DND-41 (cell line): ENCODE measurements at regions not wholly inside any gene's neighbourhood (a gene's known extent, or its start where the extent isn't known, plus 50 kb on each side); places are given as distances from the start of the nearest gene placed in this dataset.

Experiments
- ATAC-seq: fragments of 200-7000 bp; cut with Tn5 transposase; 3 replicates; pipeline ENCODE4 v1.9.1; 2021; ENCODE audit warnings: low read depth; ENCODE audit not compliant: insufficient read depth
- DNase-seq: peaks from one replicate; pipeline ENCODE4 v3.0.0-alpha.2; 2020
- H2AFZ ChIP-seq: 2 replicates; pipeline ENCODE4 v1.6.0; 2012; ENCODE audit warnings: low read depth, low read length
- H3K27ac ChIP-seq: 2 replicates; pipeline ENCODE4 v1.5.1; 2012; ENCODE audit warnings: low read length, inconsistent platforms
- H3K27me3 ChIP-seq: fragments of 200-600 bp; sonication (generic); 2 replicates; pipeline ENCODE4 v1.6.0; 2012; ENCODE audit warnings: low read length, mild to moderate bottlenecking, inconsistent platforms; ENCODE audit not compliant: insufficient read depth, poor library complexity
- H3K36me3 ChIP-seq: 2 replicates; pipeline ENCODE4 v1.5.1; 2012; ENCODE audit warnings: low read length, inconsistent platforms; ENCODE audit not compliant: insufficient read depth
- H3K4me1 ChIP-seq: 2 replicates; pipeline ENCODE4 v1.5.1; 2012; ENCODE audit warnings: mild to moderate bottlenecking, low read length; ENCODE audit not compliant: insufficient read depth
- H3K4me2 ChIP-seq: 2 replicates; pipeline ENCODE4 v1.6.0; 2012; ENCODE audit warnings: mild to moderate bottlenecking, moderate library complexity, low read length, inconsistent platforms; ENCODE audit not compliant: insufficient read depth
- H3K4me3 ChIP-seq, 2 experiments: fragments of 200-600 bp in 1 of 2; shearing (Covaris generic) in 1 of 2; 2 replicates each; pipeline ENCODE4 v1.5.1; 2012 to 2016; ENCODE audit warnings: inconsistent platforms in 2 of 2, low read length in 2 of 2, mild to moderate bottlenecking in 2 of 2, low read depth in 1 of 2, moderate library complexity in 1 of 2
- H3K79me2 ChIP-seq: 2 replicates; pipeline ENCODE4 v1.6.0; 2012; ENCODE audit warnings: low read length, inconsistent platforms; ENCODE audit not compliant: insufficient read depth
- H3K9ac ChIP-seq: 2 replicates; pipeline ENCODE4 v1.6.0; 2012; ENCODE audit warnings: low read depth, mild to moderate bottlenecking, inconsistent platforms, low read length, moderate library complexity
- H3K9me3 ChIP-seq: 2 replicates; pipeline ENCODE4 v1.5.1; 2012; ENCODE audit warnings: low read length, moderate library complexity, mild to moderate bottlenecking, inconsistent platforms; ENCODE audit not compliant: insufficient read depth, severe bottlenecking
- H4K20me1 ChIP-seq: 2 replicates; pipeline ENCODE4 v1.6.0; 2012; ENCODE audit warnings: low read length; ENCODE audit not compliant: insufficient read depth
- EZH2 ChIP-seq: IDR thresholded peaks from 3 replicates; pipeline ENCODE4 v1.6.1; 2012; ENCODE audit warnings: borderline replicate concordance, low read depth, mild to moderate bottlenecking, moderate library complexity, low read length, inconsistent platforms; ENCODE audit not compliant: severe bottlenecking
- TF ChIP-seq, protein P1 (sequence below): IDR thresholded peaks from 2 replicates; pipeline ENCODE4 v1.5.1; 2012; ENCODE audit warnings: borderline replicate concordance, low read length, moderate library complexity, mild to moderate bottlenecking; ENCODE audit not compliant: poor library complexity, severe bottlenecking; ENCODE audit errors: extremely low read depth

DNA sequence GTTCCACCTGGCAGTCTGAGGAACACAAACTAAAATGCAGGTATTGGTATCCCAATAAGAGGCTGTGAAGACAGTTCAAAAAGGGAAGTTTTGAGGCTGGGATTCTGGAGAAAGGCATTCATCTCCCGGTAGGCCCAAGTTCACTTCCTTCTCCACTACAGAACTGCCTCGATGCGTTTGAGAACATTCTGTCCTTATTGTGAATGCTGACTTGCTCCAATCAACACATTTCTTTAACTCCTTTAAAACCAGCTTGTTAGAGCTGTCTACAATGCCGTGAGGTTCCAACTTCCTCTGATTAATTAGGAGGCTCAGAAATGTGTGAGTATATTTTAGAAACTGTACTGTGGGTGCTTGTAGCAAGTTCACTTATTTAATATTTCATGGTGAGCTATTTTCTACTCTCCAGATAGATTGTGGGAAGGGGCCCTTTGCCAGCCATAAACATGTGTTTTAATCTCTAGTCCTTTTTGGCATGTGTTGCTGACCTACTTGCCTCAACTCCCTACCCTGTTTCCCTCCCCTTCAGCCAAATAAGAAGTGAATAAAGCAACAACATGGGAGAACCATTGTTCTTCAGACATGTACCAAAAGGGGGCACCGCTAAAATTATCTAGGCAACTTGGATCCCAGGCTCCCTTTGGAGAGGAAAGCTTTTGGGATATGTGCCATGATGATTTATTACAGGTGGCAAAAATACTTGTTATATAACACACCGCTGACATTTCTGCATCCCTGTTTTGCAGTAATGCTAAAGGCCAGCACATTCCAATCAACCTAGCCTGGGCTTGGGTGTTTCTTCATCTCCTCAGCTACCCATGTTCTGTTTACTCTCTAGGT is 245.6 kb downstream of the BLID start:
- no peaks in the 10 kb centered on the region for H3K4me1 ChIP-seq
- DNase-seq (no peak), ATAC-seq (no peak)
- no peak overlapping the region for H2AFZ ChIP-seq
- H3K27me3 ChIP-seq, result no peaks in the 10 kb centered on the region
- no peak overlapping the region for H3K27ac ChIP-seq
- no peak for TF ChIP-seq EZH2
- TF ChIP-seq, protein P1, sequence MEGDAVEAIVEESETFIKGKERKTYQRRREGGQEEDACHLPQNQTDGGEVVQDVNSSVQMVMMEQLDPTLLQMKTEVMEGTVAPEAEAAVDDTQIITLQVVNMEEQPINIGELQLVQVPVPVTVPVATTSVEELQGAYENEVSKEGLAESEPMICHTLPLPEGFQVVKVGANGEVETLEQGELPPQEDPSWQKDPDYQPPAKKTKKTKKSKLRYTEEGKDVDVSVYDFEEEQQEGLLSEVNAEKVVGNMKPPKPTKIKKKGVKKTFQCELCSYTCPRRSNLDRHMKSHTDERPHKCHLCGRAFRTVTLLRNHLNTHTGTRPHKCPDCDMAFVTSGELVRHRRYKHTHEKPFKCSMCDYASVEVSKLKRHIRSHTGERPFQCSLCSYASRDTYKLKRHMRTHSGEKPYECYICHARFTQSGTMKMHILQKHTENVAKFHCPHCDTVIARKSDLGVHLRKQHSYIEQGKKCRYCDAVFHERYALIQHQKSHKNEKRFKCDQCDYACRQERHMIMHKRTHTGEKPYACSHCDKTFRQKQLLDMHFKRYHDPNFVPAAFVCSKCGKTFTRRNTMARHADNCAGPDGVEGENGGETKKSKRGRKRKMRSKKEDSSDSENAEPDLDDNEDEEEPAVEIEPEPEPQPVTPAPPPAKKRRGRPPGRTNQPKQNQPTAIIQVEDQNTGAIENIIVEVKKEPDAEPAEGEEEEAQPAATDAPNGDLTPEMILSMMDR, result no peak
- H3K36me3 ChIP-seq, result no peaks in the 10 kb centered on the region
- no peaks in the 10 kb centered on the region for H4K20me1 ChIP-seq
- H3K9ac ChIP-seq, result no peak overlapping the region
- no peaks in the 10 kb centered on the region for H3K9me3 ChIP-seq
- H3K4me2 ChIP-seq, result no peak overlapping the region
- H3K4me3 ChIP-seq, result no peak overlapping the region
- no peaks in the 10 kb centered on the region for H3K79me2 ChIP-seq

DNA sequence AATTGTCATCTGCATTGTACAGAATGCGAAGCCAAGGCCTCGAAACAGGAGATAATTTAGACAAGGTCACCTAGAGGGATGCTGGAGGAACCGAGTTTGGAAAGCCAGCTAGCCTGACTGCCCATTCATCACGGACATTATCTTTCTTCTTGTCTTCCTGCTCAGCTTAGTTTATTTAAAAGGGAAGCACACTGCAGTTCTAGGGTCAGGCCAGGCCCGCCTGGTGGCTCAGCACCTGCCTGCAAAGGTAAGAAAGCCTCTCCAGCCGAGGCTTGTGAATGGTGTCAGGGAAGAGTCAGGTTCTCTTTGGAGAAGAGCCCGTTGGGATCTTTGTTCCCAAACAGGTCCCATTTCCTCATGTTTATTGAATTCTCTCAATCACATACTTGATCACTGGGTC is 246.5 kb downstream of the BLID start:
- H3K9ac ChIP-seq, result no peak overlapping the region
- H3K4me2 ChIP-seq, result no peak overlapping the region
- no peak overlapping the region for H3K4me3 ChIP-seq
- no peaks in the 10 kb centered on the region for H3K79me2 ChIP-seq
- no peak overlapping the region for H3K27ac ChIP-seq
- no peak for DNase-seq
- no peaks in the 10 kb centered on the region for H3K9me3 ChIP-seq
- no peaks in the 10 kb centered on the region for H3K36me3 ChIP-seq
- TF ChIP-seq, protein P1, result no peak
- no peak for TF ChIP-seq EZH2
- no peaks in the 10 kb centered on the region for H4K20me1 ChIP-seq
- H3K4me1 ChIP-seq, result no peaks in the 10 kb centered on the region
- H3K27me3 ChIP-seq, result no peaks in the 10 kb centered on the region
- no peak for ATAC-seq
- no peak overlapping the region for H2AFZ ChIP-seq

DNA sequence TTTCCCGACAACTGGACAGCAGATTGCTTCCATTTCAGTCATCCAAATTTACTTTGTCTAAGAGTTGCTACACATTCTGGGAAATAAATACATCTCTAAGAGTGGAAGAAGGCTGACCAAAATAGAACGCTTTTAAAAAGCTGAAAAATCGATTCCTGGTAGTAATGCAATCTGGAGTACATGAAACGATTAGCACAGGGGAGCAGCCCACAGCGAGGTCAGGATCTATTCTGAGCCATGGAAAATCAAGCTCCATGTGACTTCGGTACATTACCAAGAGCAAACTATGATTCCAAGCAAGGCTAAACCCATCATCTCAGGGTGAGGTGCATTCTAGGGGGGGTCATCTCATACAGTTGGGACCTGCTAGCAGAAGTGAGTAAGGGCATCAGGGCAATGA is 249.3 kb downstream of the BLID start:
- Histone ChIP-seq H3K4me2 (no peak overlapping the region), H3K36me3 (no peaks in the 10 kb centered on the region), H3K27ac (no peak overlapping the region), H4K20me1 (no peaks in the 10 kb centered on the region), H3K4me1 (no peaks in the 10 kb centered on the region), H2AFZ (no peak overlapping the region), H3K9me3 (no peaks in the 10 kb centered on the region), H3K27me3 (no peaks in the 10 kb centered on the region), H3K9ac (no peak overlapping the region), H3K4me3 (no peak overlapping the region), H3K79me2 (no peaks in the 10 kb centered on the region)
- ATAC-seq (no peak), DNase-seq (no peak)
- TF ChIP-seq EZH2, result no peak
- TF ChIP-seq, protein P1, result no peak
